ENCODE measurements at regions not wholly inside any gene's neighbourhood (a gene's known extent, or its start where the extent isn't known, plus 50 kb on each side); places are given as distances from the start of the nearest gene placed in this dataset.

GRCh38 chr2:183606022-183606717 is 481.9 kb downstream of the NUP35 start:
- no peak for DNase-seq (ENCODE audit: low read depth in 1 of 2, low spot score in 2 of 2)
- no peaks in the 10 kb centered on the region for H3K4me1 ChIP-seq (replicated peaks)
- H3K4me3 ChIP-seq = no peak overlapping the region
- H3K27me3 ChIP-seq (replicated peaks) = no peaks in the 10 kb centered on the region
- no peak overlapping the region for H3K27ac ChIP-seq
- no peaks in the 10 kb centered on the region for H3K9me3 ChIP-seq (replicated peaks)
- H3K36me3 ChIP-seq = no peaks in the 10 kb centered on the region

GRCh38 chr2:183606718-183607085 is 482.5 kb downstream of the NUP35 start:
- H3K27me3 ChIP-seq (replicated peaks) = no peaks in the 10 kb centered on the region
- no peak overlapping the region for H3K27ac ChIP-seq
- no peak overlapping the region for H3K4me3 ChIP-seq
- no peaks in the 10 kb centered on the region for H3K36me3 ChIP-seq
- H3K9me3 ChIP-seq (replicated peaks) = no peaks in the 10 kb centered on the region
- no peaks in the 10 kb centered on the region for H3K4me1 ChIP-seq (replicated peaks)
- DNase-seq (ENCODE audit: low read depth in 1 of 2, low spot score in 2 of 2) = no peak

- DNase-seq (ENCODE audit: low read depth in 1 of 2, low spot score in 2 of 2) = no peak
- Histone ChIP-seq H3K4me3 (no peak overlapping the region), H3K27me3 (replicated peaks) (no peaks in the 10 kb centered on the region), H3K9me3 (replicated peaks) (no peaks in the 10 kb centered on the region), H3K4me1 (replicated peaks) (no peaks in the 10 kb centered on the region), H3K27ac (no peak overlapping the region), H3K36me3 (no peaks in the 10 kb centered on the region)
Measured at GRCh38 chr2:183607995-183608394, 483.8 kb downstream of the NUP35 start.

GRCh38 chr2:183608747-183609146 is 484.5 kb downstream of the NUP35 start:
- H3K4me1 ChIP-seq (replicated peaks) = no peaks in the 10 kb centered on the region
- no peaks in the 10 kb centered on the region for H3K36me3 ChIP-seq
- H3K9me3 ChIP-seq (replicated peaks) = no peaks in the 10 kb centered on the region

GRCh38 chr2:183610724-183611123 is 486.5 kb downstream of the NUP35 start:
- H3K36me3 ChIP-seq = no peaks in the 10 kb centered on the region
- no peaks in the 10 kb centered on the region for H3K27me3 ChIP-seq (replicated peaks)
- H3K27ac ChIP-seq = no peak overlapping the region
- H3K4me1 ChIP-seq (replicated peaks) = no peaks in the 10 kb centered on the region
- no peaks in the 10 kb centered on the region for H3K9me3 ChIP-seq (replicated peaks)
- H3K4me3 ChIP-seq = no peak overlapping the region
- DNase-seq (ENCODE audit: low read depth in 1 of 2, low spot score in 2 of 2) = no peak

More at GRCh38 chr2:183608747-183609146, 484.5 kb downstream of the NUP35 start:
- H3K27me3 ChIP-seq (replicated peaks) = no peaks in the 10 kb centered on the region
- no peak overlapping the region for H3K4me3 ChIP-seq
- no peak overlapping the region for H3K27ac ChIP-seq
- no peak for DNase-seq (ENCODE audit: low read depth in 1 of 2, low spot score in 2 of 2)

GRCh38 chr2:183614799-183615435 is 490.7 kb downstream of the NUP35 start:
- no peaks in the 10 kb centered on the region for H3K27me3 ChIP-seq (replicated peaks)
- no peak overlapping the region for H3K4me3 ChIP-seq
- no peaks in the 10 kb centered on the region for H3K4me1 ChIP-seq (replicated peaks)
- H3K9me3 ChIP-seq (replicated peaks) = no peaks in the 10 kb centered on the region
- DNase-seq (ENCODE audit: low read depth in 1 of 2, low spot score in 2 of 2) = no peak
- no peak overlapping the region for H3K27ac ChIP-seq
- H3K36me3 ChIP-seq = no peaks in the 10 kb centered on the region

GRCh38 chr2:183623227-183623626 is 499.0 kb downstream of the NUP35 start:
- H3K27ac ChIP-seq = no peak overlapping the region
- H3K27me3 ChIP-seq (replicated peaks) = no peaks in the 10 kb centered on the region
- no peak for DNase-seq (ENCODE audit: low read depth in 1 of 2, low spot score in 2 of 2)
- H3K4me1 ChIP-seq (replicated peaks) = no peaks in the 10 kb centered on the region
- H3K9me3 ChIP-seq (replicated peaks) = no peaks in the 10 kb centered on the region
- no peak overlapping the region for H3K4me3 ChIP-seq
- H3K36me3 ChIP-seq = no peaks in the 10 kb centered on the region

GRCh38 chr2:183630964-183631363 is 506.7 kb downstream of the NUP35 start:
- Histone ChIP-seq H3K27me3 (replicated peaks) (no peaks in the 10 kb centered on the region), H3K27ac (no peak overlapping the region), H3K4me3 (no peak overlapping the region), H3K4me1 (replicated peaks) (no peaks in the 10 kb centered on the region), H3K36me3 (no peaks in the 10 kb centered on the region), H3K9me3 (replicated peaks) (no peaks in the 10 kb centered on the region)
- no peak for DNase-seq (ENCODE audit: low read depth in 1 of 2, low spot score in 2 of 2)

GRCh38 chr2:183656121-183656520 is 531.9 kb downstream of the NUP35 start:
- DNase-seq (ENCODE audit: low read depth in 1 of 2, low spot score in 2 of 2) = no peak
- Histone ChIP-seq H3K4me3 (no peak overlapping the region), H3K27ac (no peak overlapping the region), H3K9me3 (replicated peaks) (no peaks in the 10 kb centered on the region), H3K27me3 (replicated peaks) (no peaks in the 10 kb centered on the region), H3K36me3 (no peaks in the 10 kb centered on the region), H3K4me1 (replicated peaks) (no peaks in the 10 kb centered on the region)

GRCh38 chr2:183665425-183665824 is 541.2 kb downstream of the NUP35 start:
- no peak for DNase-seq (ENCODE audit: low read depth in 1 of 2, low spot score in 2 of 2)
- peaks cover 11% of the 10 kb centered on the region for H3K4me1 ChIP-seq (replicated peaks)
- no peaks in the 10 kb centered on the region; the same call in 1 of the 2 replicates for H3K9me3 ChIP-seq (replicated peaks)
- H3K27ac ChIP-seq = peak overlapping the region; percentile 37
- no peaks in the 10 kb centered on the region for H3K36me3 ChIP-seq
- no peaks in the 10 kb centered on the region; the same call in 1 of the 2 replicates for H3K27me3 ChIP-seq (replicated peaks)
- H3K4me3 ChIP-seq = no peak overlapping the region

GRCh38 chr2:183666031-183666430 is 541.8 kb downstream of the NUP35 start:
- Histone ChIP-seq H3K36me3 (no peaks in the 10 kb centered on the region), H3K27ac (peak overlapping the region; percentile 37), H3K9me3 (replicated peaks) (no peaks in the 10 kb centered on the region; the same call in 1 of the 2 replicates), H3K4me3 (no peak overlapping the region), H3K4me1 (replicated peaks) (peaks cover 11% of the 10 kb centered on the region), H3K27me3 (replicated peaks) (no peaks in the 10 kb centered on the region; the same call in 1 of the 2 replicates)
- peak in 1 of 2 experiments; percentile 54 for DNase-seq (ENCODE audit: low read depth in 1 of 2, low spot score in 2 of 2)

GRCh38 chr2:183671233-183671632 is 547.0 kb downstream of the NUP35 start:
- peaks cover 3% of the 10 kb centered on the region; the same call in 1 of the 2 replicates for H3K4me1 ChIP-seq (replicated peaks)
- H3K36me3 ChIP-seq = no peaks in the 10 kb centered on the region
- no peak overlapping the region for H3K27ac ChIP-seq
- DNase-seq (ENCODE audit: low read depth in 1 of 2, low spot score in 2 of 2) = no peak
- no peaks in the 10 kb centered on the region for H3K9me3 ChIP-seq (replicated peaks)
- H3K4me3 ChIP-seq = no peak overlapping the region
- H3K27me3 ChIP-seq (replicated peaks) = no peaks in the 10 kb centered on the region

GRCh38 chr2:183678908-183679307 is 554.7 kb downstream of the NUP35 start:
- no peak for DNase-seq (ENCODE audit: low read depth in 1 of 2, low spot score in 2 of 2)
- H3K27ac ChIP-seq = no peak overlapping the region
- no peak overlapping the region for H3K4me3 ChIP-seq
- H3K4me1 ChIP-seq (replicated peaks) = no peaks in the 10 kb centered on the region
- no peaks in the 10 kb centered on the region for H3K36me3 ChIP-seq
- H3K27me3 ChIP-seq (replicated peaks) = no peaks in the 10 kb centered on the region
- H3K9me3 ChIP-seq (replicated peaks) = no peaks in the 10 kb centered on the region

- DNase-seq (ENCODE audit: low read depth in 1 of 2, low spot score in 2 of 2) = no peak
- H3K4me1 ChIP-seq (replicated peaks) = no peaks in the 10 kb centered on the region
- H3K27ac ChIP-seq = no peak overlapping the region
Measured at GRCh38 chr2:183680573-183680972, 556.3 kb downstream of the NUP35 start.

More at GRCh38 chr2:183680573-183680972, 556.3 kb downstream of the NUP35 start:
- Histone ChIP-seq H3K36me3 (no peaks in the 10 kb centered on the region), H3K9me3 (replicated peaks) (no peaks in the 10 kb centered on the region), H3K27me3 (replicated peaks) (no peaks in the 10 kb centered on the region), H3K4me3 (no peak overlapping the region)
